Mucosa of descending colon (tissue), 3 donors: ENCODE measurements at regions not wholly inside any gene's neighbourhood (a gene's known extent, or its start where the extent isn't known, plus 50 kb on each side); places are given as distances from the start of the nearest gene placed in this dataset.

Source experiments
- ATAC-seq: fragments of 200-7000 bp; cut with Tn5 transposase; one replicate; pipeline ENCODE4 v1.9.1; 2020; ENCODE audit warnings: mild to moderate bottlenecking, moderate library complexity
- DNase-seq, 3 donors: peaks; one replicate each; pipeline ENCODE4 v3.0.0-alpha.2; 2020
- H3K36me3 ChIP-seq: fragments of 200-600 bp; one replicate; pipeline ENCODE4 v1.8.0; 2021; ENCODE audit warnings: low read depth, mild to moderate bottlenecking
- H3K4me1 ChIP-seq: fragments of 200-600 bp; one replicate; pipeline ENCODE4 v1.8.0; 2021; ENCODE audit warnings: low read depth, mild to moderate bottlenecking
- H3K4me3 ChIP-seq: fragments of 200-600 bp; one replicate; pipeline ENCODE4 v1.8.0; 2021; ENCODE audit warnings: mild to moderate bottlenecking
- H3K9me3 ChIP-seq: fragments of 200-600 bp; one replicate; pipeline ENCODE4 v1.8.0; 2021; ENCODE audit warnings: mild to moderate bottlenecking
- CTCF ChIP-seq: fragments of 200-600 bp; IDR thresholded peaks from one replicate; pipeline ENCODE4 v1.8.0; 2022; ENCODE audit warnings: antibody characterized with exemption, mild to moderate bottlenecking
- intact Hi-C, 2 donors: fragments of 100-400 bp; cut with DNase I in 1 of 2; cut with micrococcal nuclease in 1 of 2; formaldehyde crosslinking; loops; one replicate each; pipeline versions ENCODE4 v1.11.0 to v1.11.1; 2022; cut with DNase I, micrococcal nuclease
- donor health status: DM: no; HTN: no; CAD: no; lungs with moderate emphysema.
- donor health status: DM: no; HTN: no; CAD: no.
- donor health status: DM: no; HTN: yes; CAD: no.

DNA sequence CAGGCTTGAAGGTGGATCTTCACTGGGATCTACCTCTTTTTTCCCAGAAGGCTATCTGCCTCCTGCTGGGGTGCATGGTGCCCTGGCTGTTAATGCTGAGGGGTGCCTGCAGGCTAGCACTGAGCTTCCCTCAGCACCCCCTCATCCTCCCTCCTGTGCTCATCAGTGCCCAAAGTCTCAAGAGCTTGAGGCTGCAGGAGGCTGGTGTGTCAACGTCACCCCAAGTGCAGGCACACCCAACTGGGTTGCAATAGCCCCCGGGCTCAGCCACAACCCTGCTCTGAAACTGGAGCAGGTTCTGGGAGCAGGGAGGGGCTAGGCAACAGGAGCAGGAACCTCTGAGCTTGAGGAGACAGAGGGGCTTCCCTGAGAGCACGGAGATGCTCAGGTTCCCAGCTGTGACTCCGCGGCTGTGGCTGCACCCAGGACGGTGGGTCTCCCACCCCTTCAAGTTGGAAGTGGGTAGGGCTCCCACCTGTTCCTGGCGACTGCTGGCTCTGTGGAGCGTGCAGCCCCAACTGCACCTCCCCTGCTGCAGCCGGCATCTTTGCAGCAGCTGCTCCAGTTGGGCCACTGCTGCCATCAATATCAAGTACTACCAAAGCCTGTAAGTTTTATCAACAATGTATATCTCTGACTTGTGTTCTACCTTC, 1266.6 kb upstream of the C9orf72 start:
- intact Hi-C loops = no loop called here
- no peak for DNase-seq
- TF ChIP-seq CTCF = no peak
- no peak for ATAC-seq
- no peaks in the 10 kb centered on the region for H3K36me3 ChIP-seq
- no peaks in the 10 kb centered on the region for H3K9me3 ChIP-seq
- H3K4me3 ChIP-seq = no peak overlapping the region
- H3K4me1 ChIP-seq = no peaks in the 10 kb centered on the region

- intact Hi-C loops = no loop called here
- no peak for TF ChIP-seq CTCF
- no peaks in the 10 kb centered on the region for H3K36me3 ChIP-seq
- H3K4me3 ChIP-seq = no peak overlapping the region
- no peaks in the 10 kb centered on the region for H3K4me1 ChIP-seq
- no peaks in the 10 kb centered on the region for H3K9me3 ChIP-seq
- ATAC-seq (no peak), DNase-seq (no peak)
These were observed 1268.5 kb upstream of the C9orf72 start for GRCh38 chr9:28841775-28842174.

- DNase-seq (no peak), ATAC-seq (no peak)
- Histone ChIP-seq H3K4me3 (no peak overlapping the region), H3K9me3 (no peaks in the 10 kb centered on the region), H3K4me1 (no peaks in the 10 kb centered on the region), H3K36me3 (no peaks in the 10 kb centered on the region)
- no peak for TF ChIP-seq CTCF
- intact Hi-C loops = no loop called here
These were observed 1274.0 kb upstream of the C9orf72 start for GRCh38 chr9:28847331-28847730.

GRCh38 chr9:28848671-28849070, 1275.4 kb upstream of the C9orf72 start:
- no peak overlapping the region for H3K4me3 ChIP-seq
- no peak for TF ChIP-seq CTCF
- DNase-seq (no peak), ATAC-seq (no peak)
- no peaks in the 10 kb centered on the region for H3K9me3 ChIP-seq
- intact Hi-C loops = no loop called here
- no peaks in the 10 kb centered on the region for H3K4me1 ChIP-seq
- no peaks in the 10 kb centered on the region for H3K36me3 ChIP-seq

DNA sequence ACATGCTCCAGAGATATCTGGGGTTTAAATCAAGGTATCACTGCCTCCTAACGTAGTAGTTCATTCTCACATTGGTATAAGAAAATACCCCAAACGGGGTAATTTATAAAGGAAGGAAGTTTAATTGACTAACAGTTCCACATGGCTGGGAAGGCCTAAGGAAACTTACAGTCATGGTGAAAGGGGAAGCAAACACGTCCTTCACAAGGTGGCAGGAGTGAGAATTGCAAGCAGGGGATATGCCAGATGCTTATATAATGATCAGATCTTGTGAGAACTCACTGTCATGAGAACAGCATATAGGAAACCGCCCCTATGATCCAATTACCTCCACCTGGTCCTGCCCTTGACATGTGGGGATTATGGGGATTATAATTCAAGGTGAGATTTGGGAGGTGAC, 1280.2 kb upstream of the C9orf72 start:
- H3K4me3 ChIP-seq = no peak overlapping the region
- ATAC-seq (no peak), DNase-seq (no peak)
- H3K4me1 ChIP-seq = no peaks in the 10 kb centered on the region
- no peaks in the 10 kb centered on the region for H3K36me3 ChIP-seq
- intact Hi-C loops = no loop called here
- TF ChIP-seq CTCF = no peak
- no peaks in the 10 kb centered on the region for H3K9me3 ChIP-seq

DNA sequence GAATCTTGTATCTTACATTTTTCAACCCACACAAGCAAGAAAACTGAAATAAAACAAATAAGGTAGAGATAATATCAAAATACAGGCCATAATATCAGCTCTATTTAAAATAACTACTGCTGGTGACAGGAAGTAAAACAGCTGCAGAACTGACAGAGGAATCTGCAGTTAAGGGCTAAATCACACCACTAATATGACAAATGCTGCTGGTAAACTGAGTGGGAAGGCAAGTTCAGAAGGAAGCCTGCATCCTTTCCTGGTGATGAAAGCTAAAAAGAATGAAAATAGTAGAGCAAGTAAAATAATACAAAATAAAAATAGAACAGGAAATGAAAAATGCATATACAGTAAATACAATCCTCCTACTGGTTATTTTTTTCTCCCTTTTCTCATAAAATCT, 1293.7 kb upstream of the C9orf72 start:
- no peak for ATAC-seq
- no peaks in the 10 kb centered on the region for H3K9me3 ChIP-seq
- no peaks in the 10 kb centered on the region for H3K4me1 ChIP-seq
- TF ChIP-seq CTCF = no peak
- no peak overlapping the region for H3K4me3 ChIP-seq
- intact Hi-C loops = no loop called here
- no peaks in the 10 kb centered on the region for H3K36me3 ChIP-seq
- no peak for DNase-seq
